Gastroesophageal sphincter (tissue), 3 donors: ENCODE measurements at regions not wholly inside any gene's neighbourhood (a gene's known extent, or its start where the extent isn't known, plus 50 kb on each side); places are given as distances from the start of the nearest gene placed in this dataset.

ENCODE experiments used
- CTCF ChIP-seq, 4 experiments: fragments of 200-600 bp in 2 of 4; fragments of 450-650 bp in 2 of 4; sonication (generic) in 1 of 4; IDR thresholded peaks; one replicate each; pipeline ENCODE4 v1.5.1; 2017 to 2019; ENCODE audit warnings: antibody characterized with exemption in 4 of 4, mild to moderate bottlenecking in 2 of 4, moderate library complexity in 2 of 4
- EP300 ChIP-seq: sonication (generic); formaldehyde crosslinking; IDR thresholded peaks from one replicate; pipeline ENCODE4 v1.6.1; 2017; ENCODE audit warnings: antibody characterized with exemption, mild to moderate bottlenecking
- POLR2A ChIP-seq, 2 donors: fragments of 450-650 bp; IDR thresholded peaks; one replicate each; pipeline ENCODE4 v1.6.1; 2017; ENCODE audit warnings: antibody characterized with exemption in 2 of 2, mild to moderate bottlenecking in 2 of 2, moderate library complexity in 1 of 2

GRCh38 chr6:92593201-92593600 is 826.2 kb downstream of the EPHA7 start:
- TF ChIP-seq CTCF (IDR thresholded peaks at IDR 0.05) (no peak), POLR2A (IDR thresholded peaks at IDR 0.05) (no peak), EP300 (no peak)
